NCI-H446 (cell line): ENCODE measurements at regions not wholly inside any gene's neighbourhood (a gene's known extent, or its start where the extent isn't known, plus 50 kb on each side); places are given as distances from the start of the nearest gene placed in this dataset.

Source experiments
- DNase-seq, 2 experiments: peaks; one replicate each; lab custom pipeline; 2025; lab: John Stamatoyannopoulos, UW

DNA sequence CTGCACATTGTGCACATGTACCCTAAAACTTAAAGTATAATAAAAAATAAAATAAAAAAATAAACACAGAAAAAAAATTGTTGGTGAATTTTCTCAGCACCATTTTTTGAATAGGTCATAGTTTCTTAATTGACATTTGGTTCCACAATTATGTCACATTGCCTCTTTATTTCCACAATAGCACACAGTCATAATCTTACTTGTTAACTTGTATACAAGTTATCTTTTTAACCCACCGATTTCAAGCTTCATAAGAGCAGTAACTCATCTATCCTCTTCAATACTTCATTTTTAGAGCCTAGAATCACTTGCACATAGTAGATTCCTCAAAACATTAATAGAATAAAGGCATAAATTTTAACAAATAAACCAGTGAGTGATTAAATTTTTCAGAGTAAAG lies 1425.1 kb upstream of the LRRTM3 start:
- no peak for DNase-seq

DNA sequence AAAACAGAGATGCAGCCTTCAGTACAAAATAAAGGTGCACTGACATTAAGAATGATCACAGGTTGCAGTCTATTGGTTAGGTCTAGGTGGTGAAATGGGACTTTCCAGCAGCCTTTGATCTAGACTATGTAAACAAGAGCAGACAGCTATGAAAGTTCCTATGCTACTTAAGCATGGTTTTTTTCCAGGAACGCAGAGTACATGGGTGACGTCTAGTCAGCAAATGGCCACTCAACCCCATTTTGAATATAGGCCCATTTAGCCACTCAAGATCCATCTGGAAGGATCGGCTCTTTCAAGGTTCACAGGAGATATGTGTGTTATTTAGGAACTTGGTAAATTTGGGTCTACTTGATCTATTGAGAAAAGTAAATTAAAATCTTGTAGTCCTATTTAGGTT lies 1424.6 kb upstream of the LRRTM3 start:
- no peak for DNase-seq

DNA sequence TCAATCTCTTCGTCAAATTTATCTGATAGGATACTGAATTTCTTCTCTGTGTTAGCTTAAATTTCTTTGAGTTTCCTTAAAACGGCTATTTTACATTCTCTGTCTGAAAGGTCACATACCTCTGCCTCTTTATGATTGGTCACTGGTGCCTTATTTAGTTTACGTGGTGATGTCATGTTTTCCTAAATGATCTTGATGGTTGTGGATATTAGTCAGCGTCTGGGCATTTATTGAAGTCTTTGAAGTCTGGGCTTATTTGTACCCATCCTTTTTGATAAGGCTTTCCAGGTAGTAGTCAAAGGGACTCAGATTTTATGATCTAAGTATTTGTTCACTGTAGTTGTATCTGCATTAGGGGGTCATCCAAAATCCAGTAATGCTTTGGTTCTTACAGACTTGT lies 1407.5 kb upstream of the LRRTM3 start:
- DNase-seq: no peak

GRCh38 chr10:65528986-65529385 lies 1396.8 kb upstream of the LRRTM3 start:
- no peak for DNase-seq

- no peak for DNase-seq
These were observed 1394.3 kb upstream of the LRRTM3 start for GRCh38 chr10:65531545-65531944.

DNA sequence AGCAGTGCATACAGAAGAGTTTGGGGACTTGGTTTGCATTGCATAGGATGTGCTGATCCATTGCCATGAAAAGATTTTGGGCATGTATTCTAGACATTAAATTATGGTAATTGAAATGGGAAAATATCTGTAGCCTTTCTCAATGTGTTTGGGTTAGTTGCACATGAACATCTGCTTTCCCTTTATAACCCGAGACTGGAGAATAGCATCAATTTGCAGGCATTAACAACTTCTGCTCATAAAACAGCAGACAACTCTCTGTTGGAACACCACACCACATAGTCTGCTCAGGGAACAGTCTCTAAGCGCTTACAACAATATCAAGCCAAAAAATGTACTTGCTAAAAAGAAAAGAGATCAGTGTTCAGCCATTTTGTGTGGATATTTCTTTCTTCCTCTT lies 1391.1 kb upstream of the LRRTM3 start:
- DNase-seq: no peak

DNA sequence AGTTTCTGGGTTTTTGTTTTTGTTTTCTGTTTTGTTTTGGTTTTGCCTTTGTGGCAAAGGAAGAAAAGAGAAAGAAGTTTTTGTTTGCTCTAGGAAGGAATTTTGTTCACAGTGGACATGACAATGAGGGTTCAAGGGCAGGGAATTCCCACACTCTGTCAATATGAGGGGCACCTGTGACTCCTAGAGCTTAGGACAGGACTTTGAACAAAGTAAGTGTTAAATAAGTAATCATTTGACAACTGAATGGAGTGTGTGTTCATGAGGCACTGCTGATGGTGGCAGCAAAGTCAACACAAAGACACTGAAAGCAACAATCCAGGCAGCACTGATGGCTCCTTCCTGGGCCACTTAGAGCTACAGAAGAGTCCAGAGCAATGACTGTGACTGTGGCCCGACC lies 1381.1 kb upstream of the LRRTM3 start:
- no peak for DNase-seq

- no peak for DNase-seq
These were observed 1377.8 kb upstream of the LRRTM3 start for GRCh38 chr10:65548001-65548400.

DNA sequence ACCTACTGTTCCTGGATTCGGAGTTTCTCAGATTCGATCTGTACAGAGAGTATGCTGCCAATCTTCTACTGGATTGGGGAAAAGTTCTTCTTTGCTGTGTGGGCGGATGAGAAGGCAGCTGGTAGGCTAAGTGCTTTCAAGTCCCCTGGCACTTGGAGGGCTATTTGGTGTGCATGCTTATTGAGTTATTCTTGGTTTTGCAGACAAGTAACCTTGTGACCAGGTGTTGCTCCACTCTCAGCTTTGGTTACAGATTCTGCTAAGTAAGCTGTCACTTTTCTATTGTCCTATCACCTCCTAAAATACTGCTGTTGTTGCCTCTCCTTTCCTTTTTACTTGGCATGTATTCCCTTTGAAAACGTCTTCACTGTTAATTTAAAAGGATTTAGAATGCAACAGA lies 1375.1 kb upstream of the LRRTM3 start:
- DNase-seq: no peak

- no peak for DNase-seq
These were observed 1370.6 kb upstream of the LRRTM3 start for GRCh38 chr10:65555192-65555591.

DNA sequence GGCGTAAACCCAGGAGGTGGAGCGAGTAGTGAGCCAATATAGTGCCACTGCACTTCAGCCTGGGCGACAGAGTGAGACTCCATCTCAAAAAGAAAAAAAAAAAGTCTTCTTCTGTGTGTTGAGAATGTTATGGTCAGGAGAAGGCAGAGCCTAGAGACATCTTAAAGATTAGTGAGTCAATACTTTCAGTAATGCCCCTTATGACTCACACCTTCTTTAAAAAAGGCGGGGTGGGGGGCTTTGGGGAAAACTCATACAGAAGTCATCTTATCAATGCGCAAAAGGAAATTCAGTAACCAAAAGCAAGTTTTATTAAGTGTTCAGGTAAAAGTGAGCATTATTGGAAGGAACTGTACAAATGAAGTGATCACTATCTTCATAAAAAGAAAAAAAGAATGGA lies 1369.8 kb upstream of the LRRTM3 start:
- no peak for DNase-seq

- no peak for DNase-seq
These were observed 1366.5 kb upstream of the LRRTM3 start for GRCh38 chr10:65559369-65559768.

DNA sequence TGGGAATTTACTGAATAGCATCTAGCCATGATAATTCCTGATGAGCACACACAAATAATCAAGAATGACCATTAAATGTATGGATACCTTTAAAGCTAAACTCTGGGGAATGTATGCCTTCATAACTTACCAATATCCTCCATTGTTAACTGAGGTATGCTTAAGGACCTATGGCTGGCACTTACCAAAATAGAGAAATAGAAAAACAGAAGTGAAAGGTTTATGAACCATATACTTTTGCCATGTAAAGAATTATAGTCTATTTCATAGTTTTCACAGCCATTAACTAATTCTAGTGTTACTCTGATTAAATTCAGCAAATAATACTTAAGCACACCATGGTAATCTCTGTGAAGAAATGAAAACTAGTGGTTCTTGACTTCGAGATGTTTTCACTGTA lies 1360.6 kb upstream of the LRRTM3 start:
- DNase-seq: no peak

DNA sequence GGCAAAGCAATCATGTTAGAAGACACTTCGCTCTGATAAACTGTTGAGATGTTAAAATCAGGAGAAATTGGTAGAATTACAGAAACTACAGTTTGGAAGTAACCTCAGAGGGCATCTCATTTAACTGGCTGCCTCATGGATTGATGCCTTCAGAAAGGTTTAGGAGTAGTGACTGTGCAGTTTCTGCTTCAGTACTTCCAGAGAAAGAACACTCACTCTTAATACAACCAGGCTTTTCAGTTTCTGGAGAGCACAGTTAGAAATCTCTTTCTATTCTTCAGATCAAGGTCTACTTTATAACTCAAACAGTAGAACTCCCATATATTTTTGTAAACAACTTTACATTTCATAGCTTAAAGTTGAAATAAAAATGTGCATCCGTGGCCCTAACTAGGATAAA lies 1358.9 kb upstream of the LRRTM3 start:
- DNase-seq: no peak

DNA sequence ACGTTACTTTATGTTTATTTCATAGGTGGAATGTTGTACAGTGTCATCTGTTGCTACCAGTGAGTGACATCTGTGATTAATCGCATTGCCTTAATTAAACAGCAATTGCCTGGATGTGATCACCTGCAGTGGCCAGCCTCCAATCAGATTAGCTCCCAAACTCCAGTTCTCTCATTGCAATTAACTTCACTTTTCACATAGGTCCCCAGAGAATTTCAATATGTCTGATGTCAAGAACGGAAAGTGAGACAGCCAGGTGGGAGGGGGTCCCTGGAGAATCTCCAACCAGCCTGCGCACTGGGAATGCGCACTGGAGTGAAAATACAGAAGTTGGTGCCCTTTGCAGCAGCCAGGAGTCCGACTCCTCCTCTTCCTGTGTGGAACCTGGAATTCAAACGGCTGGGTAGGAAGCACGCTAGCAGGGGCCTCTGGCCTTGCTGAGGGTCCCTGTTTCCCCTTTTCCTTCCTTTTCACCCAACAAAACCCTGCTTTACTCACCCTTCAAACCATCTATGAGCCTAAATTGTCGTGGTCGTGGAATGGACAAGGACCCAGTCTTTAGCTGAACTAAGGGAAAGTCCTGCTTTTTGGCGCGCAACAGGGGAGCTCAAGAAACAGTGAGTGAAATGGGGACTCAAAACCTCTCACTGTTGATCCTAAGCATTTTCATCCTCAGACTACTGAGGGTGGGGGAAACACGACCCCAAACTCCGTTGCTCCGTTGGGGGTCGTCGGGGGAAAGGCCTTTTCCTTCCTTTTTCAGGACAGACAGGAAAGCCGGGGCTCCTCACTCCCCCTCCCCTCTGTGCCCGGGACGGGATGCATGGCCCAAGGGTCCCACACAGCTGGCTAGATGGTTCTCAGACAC lies 1355.5 kb upstream of the LRRTM3 start:
- no peak for DNase-seq

DNA sequence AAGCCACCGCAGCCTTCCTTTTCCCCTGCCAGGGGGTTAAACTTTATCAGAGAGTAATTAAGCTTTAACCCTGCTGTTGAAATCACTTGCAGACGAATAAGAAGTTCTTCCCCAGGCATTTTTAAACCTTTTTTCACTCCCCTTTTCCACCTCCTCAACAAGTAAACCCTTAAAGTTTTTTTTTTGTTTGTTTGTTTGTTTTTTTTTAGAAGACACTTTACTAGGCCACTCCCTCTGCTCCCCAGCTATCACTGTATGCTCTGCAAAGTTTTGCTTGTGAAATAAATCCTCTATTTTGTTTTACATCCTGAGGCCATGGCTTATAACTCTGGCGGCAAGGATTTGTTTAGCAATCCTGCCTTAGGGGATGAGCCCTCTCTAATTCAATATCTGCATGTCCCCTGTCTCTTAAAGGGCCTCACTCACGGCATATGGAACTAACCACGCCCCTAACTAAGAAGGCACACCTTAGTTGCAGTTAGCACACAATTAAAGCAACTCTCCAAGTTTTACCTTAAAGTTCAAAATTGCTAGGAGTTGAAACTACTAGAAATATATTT lies 1354.7 kb upstream of the LRRTM3 start:
- DNase-seq: no peak

- no peak for DNase-seq
These were observed 1344.3 kb upstream of the LRRTM3 start for GRCh38 chr10:65581426-65582026.

- DNase-seq: no peak
These were observed 1323.5 kb upstream of the LRRTM3 start for GRCh38 chr10:65602182-65602865.

GRCh38 chr10:65611592-65611991 lies 1314.2 kb upstream of the LRRTM3 start:
- no peak for DNase-seq

DNA sequence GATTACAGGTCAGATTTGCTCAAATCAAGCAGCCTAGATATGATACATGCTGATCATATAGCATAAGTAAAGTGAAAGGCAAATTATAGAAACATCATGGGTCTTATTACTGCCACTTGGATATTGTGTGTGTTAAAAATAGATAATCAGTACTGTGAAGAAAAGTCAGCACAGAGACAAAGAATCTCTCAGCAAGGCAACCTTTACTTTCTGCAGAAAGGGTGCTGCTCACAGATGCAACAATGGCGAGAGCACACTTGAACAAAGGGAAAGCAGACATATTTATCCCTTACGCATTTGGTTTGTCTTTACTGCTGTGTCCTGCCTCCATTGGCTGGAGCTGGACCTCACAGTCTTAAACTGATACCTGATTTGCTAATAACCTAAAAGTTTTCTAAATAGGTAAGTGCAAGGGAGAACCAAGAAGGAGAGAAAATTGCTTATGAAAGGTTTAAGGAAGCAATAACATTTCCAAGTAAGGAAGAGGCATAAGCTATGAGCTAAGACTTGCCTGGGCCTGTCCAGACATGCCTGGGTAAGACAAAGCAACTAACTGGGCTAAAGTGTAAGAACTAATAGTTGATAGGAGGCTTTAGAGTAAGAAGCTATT lies 1310.8 kb upstream of the LRRTM3 start:
- DNase-seq: no peak

DNA sequence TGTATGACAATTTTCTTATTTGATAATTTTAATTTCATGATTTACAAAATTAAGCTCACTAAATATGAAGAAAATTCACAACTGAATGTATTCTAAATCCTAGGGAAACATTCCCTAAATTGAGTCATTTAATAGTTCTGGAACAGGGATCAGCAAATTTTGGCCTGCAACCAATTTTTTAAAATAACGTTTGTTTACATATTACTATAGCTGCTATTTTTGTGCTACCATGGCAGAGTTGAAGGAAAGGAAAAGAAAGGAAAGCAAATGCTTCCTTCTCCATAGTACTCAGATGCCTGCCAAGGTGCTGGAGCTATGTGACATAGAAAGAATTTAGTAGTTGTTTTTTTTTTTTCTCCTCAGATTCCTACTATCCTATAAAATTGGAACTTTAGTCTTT lies 1307.7 kb upstream of the LRRTM3 start:
- DNase-seq: no peak

- DNase-seq: no peak
These were observed 1305.3 kb upstream of the LRRTM3 start for GRCh38 chr10:65620404-65621048.
